BLaER1 treated with 17β-estradiol and CSF1 and Interleukin-3, amounts not matched to agents 10 nM and 100 nM (cell line): ENCODE measurements at regions not wholly inside any gene's neighbourhood (a gene's known extent, or its start where the extent isn't known, plus 50 kb on each side); places are given as distances from the start of the nearest gene placed in this dataset.

ENCODE experiments used
- H3K27ac ChIP-seq, 11 experiments: shearing (Covaris generic); formaldehyde crosslinking; 2 replicates each; pipeline ENCODE4 v1.8.1; 2022
- H3K27me3 ChIP-seq, 11 experiments: shearing (Covaris generic); formaldehyde crosslinking; 2 replicates each; pipeline ENCODE4 v1.8.1; 2022
- H3K36me3 ChIP-seq, 11 experiments: shearing (Covaris generic); formaldehyde crosslinking; 2 replicates each; pipeline ENCODE4 v1.8.1; 2022
- H3K4me1 ChIP-seq, 10 experiments: shearing (Covaris generic); formaldehyde crosslinking; 2 replicates each; pipeline ENCODE4 v1.8.1; 2022
- H3K4me2 ChIP-seq, 11 experiments: shearing (Covaris generic); formaldehyde crosslinking; 2 replicates each; pipeline ENCODE4 v1.8.1; 2022
- H3K4me3 ChIP-seq, 10 experiments: shearing (Covaris generic); formaldehyde crosslinking; 2 replicates each; pipeline ENCODE4 v1.8.1; 2022
- H3K9ac ChIP-seq, 11 experiments: shearing (Covaris generic); formaldehyde crosslinking; 2 replicates each; pipeline ENCODE4 v1.8.1; 2022
- H3K9me3 ChIP-seq, 11 experiments: shearing (Covaris generic); formaldehyde crosslinking; replicated peaks in 1 of 11; 2 replicates each; pipeline ENCODE4 v1.8.1; 2022
- H4K20me1 ChIP-seq, 11 experiments: shearing (Covaris generic); formaldehyde crosslinking; 2 replicates each; pipeline ENCODE4 v1.8.1; 2022
- Cebpa-rat ChIP-seq, 11 experiments: shearing (Covaris generic); IDR thresholded peaks; 2 replicates each; pipeline ENCODE4 v1.8.1; 2022

DNA sequence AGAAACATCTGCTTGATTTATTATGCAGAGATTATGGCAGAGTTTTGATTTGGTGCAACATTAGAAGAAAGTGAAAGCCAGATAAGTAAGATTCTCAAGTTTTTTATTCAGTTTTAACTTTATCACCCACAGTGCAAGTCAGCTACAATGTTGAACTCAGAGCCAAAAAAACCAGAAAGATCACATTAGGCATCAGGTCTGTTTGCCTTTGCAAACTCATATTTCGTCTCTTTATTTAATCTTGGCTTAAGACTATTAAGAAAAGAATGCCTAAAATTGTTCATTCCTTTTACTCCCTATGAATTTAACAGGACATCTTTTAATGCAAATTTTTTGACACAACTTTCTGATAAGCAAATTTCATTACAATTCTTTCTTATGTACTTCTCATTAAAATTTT, 76.0 kb upstream of the TMEM26 start:
- Histone ChIP-seq H3K9me3 (no peaks in the 10 kb centered on the region), H3K27me3 (no peaks in the 10 kb centered on the region), H3K36me3 (no peaks in the 10 kb centered on the region), H4K20me1 (no peaks in the 10 kb centered on the region), H3K4me2 (no peak overlapping the region), H3K9ac (no peak overlapping the region), H3K4me3 (no peak overlapping the region), H3K4me1 (no peaks in the 10 kb centered on the region), H3K27ac (no peak overlapping the region)
- TF ChIP-seq Cebpa-rat (IDR thresholded peaks at IDR 0.05): no peak

DNA sequence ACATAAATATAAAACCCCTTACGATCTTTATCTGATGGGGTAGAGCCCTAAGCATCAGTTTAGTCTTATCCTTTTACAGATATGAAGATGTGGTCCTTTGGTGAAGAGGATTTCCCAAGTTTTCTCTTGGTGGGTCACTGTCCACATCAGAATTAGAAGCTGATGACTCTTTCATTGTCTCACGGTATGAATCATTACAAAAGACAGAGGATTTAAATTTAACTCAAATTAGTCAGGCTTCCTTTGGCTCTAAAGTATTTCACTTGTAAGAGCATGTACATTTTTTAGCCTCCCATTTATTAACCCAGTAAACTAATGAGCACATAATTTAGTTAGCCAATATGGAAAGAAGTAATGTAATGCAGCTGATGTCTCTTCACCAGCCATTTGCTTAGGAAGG, 49.9 kb upstream of the TMEM26 start:
- Histone ChIP-seq H3K4me3 (no peak overlapping the region), H3K27me3 (no peaks in the 10 kb centered on the region), H3K4me1 (no peaks in the 10 kb centered on the region), H3K9ac (no peak overlapping the region), H4K20me1 (no peaks in the 10 kb centered on the region), H3K36me3 (no peaks in the 10 kb centered on the region), H3K27ac (no peak overlapping the region), H3K9me3 (no peaks in the 10 kb centered on the region), H3K4me2 (no peak overlapping the region)
- TF ChIP-seq Cebpa-rat (IDR thresholded peaks at IDR 0.05): no peak
